HL-60/S4 (cell line): ENCODE measurements at regions not wholly inside any gene's neighbourhood (a gene's known extent, or its start where the extent isn't known, plus 50 kb on each side); places are given as distances from the start of the nearest gene placed in this dataset.
"Not testable (repeated sequence)": the region's sequence is repeated elsewhere in the genome, so short reads cannot be mapped to it uniquely, and the experiment has no call there.

ENCODE experiments used
- in situ Hi-C: fragments of 300-500 bp; cut with MboI; formaldehyde crosslinking; loops from 2 replicates; pipeline ENCODE4 v1.14.3; 2022; ENCODE audit warnings: low sequenced_read_pairs

DNA sequence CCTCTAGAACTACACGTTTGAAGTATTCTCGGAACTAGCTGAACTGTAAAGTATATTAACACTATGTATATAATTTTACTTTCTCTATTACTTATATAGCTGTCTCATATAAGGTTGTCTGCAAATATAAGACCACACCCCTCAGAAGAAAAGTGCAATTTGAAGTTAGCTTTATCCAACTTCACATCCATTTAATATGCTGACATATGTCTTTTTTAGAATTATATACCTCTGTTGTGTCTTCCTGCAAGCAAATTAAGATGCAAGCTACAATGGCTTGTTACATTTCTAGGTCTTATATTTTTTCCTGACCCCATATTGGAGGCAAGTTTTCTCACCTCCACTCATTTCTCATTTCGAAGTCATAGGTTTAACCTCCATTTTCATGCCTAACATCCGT lies 349.0 kb upstream of the AGA start:
- in situ Hi-C loops: no loop called here

DNA sequence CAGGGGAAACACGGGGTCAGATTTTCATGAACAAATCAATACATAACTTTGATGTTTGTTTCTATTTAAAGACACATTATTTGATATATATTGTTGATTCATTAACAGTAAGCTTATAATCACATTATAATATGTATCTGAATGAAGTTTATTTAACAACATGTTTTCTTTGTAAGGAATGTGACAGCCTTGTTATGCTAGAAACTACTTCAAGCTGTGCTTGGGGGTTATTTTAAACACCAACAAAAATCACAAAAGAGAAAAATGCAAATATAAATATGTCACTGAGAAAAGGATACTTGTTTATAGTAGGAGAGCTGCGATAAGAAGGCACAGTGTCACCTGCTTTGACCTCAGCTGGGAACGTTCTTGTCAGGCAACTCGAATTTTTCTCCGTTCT lies 354.6 kb upstream of the AGA start:
- in situ Hi-C loops: no loop called here

DNA sequence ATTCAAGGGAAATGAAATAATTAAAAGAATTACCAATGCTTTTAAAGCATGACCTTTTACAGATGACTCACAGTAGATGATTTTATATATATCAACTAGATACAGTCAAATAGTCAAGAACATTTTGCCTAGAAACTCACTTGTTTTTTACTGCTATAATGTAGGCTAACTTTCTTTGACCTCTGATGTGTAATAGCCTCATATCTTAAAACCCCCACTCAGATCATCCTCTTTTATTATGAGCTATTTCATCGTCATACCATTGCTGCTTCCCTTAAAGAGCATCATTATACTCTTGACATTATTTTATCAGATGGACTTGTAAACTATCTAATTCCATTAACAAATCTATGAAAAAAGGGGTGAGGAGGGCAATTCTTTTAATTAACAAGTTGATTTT lies 355.9 kb upstream of the AGA start:
- in situ Hi-C loops: no loop called here

DNA sequence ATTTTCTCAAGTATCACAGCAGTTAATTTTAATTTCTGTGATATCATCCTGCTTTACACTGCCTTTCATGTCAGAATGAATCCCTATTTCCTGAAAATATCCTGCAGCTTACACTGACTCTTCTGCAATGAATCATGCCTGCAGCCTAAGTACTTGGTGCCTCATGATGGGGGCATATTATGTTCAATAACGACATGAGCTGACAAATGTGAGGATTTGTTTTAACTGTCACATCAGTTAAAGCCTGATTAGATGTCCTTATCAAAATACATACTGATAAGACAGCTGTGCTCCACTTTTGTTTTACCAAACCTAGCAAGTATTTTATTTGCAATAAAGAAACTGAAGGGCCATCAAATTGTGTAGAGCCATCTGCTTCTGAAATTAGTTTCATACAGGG lies 359.9 kb upstream of the AGA start:
- in situ Hi-C loops: no loop called here

DNA sequence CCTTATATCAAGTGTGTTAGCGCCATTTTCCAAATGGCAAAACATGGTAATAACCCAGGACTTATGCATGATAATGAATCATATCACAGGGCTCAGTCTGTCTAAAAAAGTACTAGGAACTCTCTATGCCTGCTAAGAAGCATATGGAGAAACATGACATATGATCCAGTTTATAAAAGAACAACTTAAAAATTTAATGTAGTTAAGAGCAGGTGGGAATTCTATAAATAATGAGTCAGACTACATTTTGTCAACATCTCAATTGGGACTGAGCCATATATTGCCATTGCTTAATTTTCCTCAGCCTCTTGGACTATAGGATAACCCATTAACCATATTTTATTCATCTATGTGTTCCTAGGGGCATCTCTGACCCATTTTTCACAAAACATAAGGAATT lies 360.4 kb upstream of the AGA start:
- in situ Hi-C loops: no loop called here

DNA sequence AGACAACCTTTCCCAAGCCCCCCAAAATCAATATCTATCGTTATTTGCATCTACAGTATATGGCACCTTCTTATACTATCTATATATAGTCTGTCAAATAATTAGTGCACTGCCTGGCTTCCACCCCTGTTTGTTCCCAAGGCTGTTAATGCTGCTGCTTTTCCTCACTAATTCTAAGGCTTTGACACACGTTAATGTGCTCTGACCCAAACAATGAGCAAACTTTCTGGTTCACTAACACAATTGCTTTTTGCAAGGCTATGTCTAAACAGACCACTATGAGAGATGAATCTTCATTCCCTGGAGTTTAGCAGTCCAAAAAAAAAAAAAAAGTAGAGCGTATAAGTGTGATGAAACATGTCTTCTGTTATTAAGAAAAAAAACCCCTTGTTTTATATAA lies 360.9 kb upstream of the AGA start:
- in situ Hi-C loops: no loop called here

DNA sequence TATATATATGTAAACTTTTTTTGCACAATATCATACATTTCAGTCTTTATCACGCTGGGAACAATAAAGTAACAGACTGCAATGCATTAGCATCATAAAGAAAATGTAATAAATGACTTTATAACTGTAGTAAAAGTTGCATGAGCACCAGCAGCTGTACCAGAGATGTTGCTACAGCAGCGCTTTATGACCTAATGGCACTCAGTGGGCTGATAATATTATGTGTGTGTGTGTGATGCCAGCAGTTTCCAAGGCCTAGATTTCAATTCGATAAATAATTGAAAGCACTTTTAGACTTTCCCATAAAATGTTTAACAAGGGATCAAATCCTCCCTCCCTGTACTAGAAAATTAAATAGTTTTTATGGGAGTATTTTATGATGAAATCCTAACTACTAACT lies 367.6 kb upstream of the AGA start:
- in situ Hi-C loops: no loop called here

DNA sequence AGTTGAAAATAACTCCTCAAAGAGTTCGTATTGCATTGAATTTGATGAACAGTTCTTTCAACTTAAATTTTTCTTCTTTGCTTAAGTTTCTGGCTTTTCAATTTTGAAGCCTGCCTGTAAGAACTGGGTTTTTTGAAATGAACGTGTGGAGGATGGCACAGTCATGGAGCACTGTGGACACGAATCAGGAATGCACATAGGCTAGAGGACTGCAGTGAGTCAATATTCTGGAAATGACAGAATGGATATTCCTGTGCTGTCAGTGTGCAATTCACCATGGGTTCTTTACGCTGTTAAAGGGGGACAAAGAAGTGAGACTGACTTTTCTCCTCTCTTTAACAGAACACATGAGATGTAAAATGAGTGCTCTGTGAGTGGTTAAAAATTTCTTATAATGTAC lies 368.0 kb upstream of the AGA start:
- in situ Hi-C loops: no loop called here

DNA sequence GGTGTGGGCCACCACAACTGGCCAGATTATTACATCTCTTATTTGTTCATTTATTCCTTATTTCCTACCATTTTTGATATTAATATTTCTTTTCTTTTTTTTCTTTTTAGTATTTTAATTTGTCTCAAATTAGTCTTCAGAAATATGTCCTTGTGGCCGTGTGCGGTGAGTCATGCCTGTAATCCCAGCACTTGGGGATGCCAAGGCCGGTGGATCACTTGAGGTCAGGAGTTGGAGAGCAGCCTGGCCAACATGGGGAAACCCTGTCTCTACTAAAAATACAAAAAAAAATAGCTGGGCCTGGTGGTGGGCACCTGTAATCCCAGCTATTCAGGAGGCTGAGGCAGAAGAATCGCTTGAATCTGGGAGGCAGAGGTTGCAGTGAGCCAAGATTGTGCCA lies 376.2 kb upstream of the AGA start:
- in situ Hi-C loops: not testable (repeated sequence)

DNA sequence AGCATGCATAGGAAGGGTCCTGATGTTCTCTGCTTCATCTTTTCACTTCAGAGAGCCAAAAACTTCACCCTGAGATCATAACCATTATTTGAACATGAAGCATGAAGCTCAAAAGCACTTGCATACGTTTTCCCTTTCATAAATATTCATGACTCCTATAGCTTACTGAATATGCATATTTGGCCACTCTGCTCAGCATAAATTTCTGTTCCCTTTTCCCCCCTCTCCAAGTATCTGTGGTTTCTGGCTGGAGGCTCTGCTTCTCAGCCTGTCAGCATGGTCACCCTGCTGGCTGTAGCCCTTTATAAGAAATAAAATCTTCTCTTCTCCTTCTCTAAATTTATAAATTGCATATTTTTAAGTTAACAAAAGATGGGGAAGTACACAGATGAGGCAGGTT lies 384.7 kb upstream of the AGA start:
- in situ Hi-C loops: no loop called here

DNA sequence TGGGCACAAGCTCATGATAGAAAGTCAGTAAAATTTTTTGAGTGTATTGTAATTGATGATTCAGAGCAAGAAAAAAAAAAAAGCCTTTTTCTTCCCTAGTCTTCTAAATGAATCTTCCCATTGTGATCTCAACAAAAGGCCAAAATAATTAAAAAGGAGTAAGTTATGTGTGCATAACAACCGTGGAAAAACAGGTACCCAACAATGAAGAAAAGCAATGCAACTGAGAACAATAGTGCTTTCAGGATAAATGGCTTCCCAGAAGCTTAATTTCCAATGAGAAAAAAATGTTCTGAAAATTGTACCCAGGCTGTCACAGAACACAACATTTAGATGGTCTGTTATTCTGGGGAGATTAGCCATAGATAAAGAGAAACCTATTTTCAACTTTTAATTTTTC lies 399.0 kb upstream of the AGA start:
- in situ Hi-C loops: no loop called here

DNA sequence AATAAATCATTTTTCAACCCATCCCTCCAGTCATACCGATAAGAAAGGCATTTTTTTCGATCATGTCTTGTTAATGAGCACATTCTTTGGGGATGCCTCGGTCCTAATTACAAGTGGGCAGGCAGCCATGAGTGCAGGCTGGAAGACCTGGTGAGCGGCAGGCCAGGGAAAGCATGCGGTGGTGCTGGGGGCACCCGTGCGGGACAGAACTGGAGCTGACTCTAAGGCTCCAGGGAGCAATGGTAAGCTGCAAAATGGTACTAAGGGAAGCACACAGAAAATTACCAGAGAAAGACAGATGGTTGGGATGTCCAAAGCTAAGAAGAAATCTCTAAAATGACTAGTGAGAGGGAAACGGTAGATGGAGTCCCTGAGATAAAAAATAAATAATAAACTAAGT lies 411.0 kb upstream of the AGA start:
- in situ Hi-C loops: no loop called here

DNA sequence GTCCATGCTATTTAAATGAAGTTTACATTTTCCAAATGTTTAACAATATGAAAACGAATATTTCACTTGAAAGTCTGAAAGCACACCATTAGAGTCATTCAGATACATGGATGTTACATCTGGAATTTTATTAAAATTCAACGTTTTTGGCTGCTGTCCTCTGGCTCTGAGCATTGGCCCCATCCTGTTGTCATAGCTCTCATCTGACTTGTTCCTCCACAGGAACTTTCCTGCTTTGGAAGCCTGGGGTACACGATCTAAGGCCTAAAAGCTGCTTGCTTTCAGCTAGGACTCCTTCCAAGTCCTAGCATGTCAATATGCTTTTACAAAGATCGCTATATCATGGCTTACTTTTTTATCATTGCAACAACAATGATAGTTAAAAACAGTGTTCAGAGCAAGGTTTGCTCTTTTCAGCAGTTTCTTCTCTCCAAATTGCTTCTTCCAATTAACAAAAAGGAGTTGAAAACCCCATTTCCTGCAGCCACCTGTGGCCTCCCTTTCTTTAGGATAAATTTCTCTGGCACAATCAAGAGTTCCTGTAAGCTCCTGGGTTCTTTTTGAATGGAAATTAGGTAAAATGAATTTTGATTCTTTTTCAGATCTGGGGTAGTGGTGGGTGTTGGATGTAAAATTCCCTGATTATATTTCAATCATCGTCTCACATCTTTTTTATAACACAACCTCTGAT lies 413.4 kb upstream of the AGA start:
- in situ Hi-C loops: no loop called here

DNA sequence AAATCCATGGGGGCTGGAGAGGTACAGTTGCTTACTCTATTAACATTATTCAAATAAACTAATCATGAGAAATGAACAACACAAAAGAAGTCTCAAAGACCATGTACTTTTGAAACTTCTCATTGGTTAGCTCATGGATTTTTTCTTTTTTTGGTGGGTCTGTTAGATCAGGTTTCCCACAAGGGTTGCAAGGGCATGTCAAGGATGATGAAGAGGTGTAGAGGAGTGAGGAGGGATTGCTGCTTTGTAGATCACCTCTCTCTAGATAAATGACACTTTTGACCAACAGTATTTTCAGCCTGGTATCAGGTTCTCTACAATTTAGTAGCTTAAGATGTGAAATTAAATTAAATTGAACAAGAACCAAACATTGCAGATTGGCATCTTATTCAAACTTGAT lies 417.9 kb upstream of the AGA start:
- in situ Hi-C loops: no loop called here

DNA sequence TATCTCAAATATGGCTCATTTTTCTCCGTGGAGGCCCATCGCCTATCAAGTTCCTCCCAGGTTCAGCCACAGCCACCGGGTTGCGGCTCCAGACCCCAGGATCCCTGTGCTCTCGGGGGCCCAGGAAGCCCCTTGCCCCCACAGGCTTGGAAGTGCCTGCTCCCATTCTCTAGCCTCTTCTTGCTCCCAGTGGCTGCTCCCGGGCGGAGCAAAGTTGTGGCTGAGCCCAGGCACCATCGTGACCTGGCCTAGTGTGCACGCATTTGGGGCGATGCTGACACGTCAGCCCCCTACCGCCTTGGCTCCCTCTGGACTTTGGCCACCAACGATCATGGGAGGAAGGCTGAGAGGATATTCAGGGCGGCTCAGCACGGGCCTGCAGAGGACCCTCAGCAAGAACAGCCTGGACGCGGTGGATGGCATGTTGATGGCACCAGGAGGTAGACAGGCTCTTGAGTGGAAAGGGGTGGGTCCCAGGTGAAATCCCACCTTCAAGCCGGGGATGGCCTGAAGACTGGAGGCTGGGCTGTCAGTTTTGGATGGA lies 419.4 kb upstream of the AGA start:
- in situ Hi-C loops: no loop called here

DNA sequence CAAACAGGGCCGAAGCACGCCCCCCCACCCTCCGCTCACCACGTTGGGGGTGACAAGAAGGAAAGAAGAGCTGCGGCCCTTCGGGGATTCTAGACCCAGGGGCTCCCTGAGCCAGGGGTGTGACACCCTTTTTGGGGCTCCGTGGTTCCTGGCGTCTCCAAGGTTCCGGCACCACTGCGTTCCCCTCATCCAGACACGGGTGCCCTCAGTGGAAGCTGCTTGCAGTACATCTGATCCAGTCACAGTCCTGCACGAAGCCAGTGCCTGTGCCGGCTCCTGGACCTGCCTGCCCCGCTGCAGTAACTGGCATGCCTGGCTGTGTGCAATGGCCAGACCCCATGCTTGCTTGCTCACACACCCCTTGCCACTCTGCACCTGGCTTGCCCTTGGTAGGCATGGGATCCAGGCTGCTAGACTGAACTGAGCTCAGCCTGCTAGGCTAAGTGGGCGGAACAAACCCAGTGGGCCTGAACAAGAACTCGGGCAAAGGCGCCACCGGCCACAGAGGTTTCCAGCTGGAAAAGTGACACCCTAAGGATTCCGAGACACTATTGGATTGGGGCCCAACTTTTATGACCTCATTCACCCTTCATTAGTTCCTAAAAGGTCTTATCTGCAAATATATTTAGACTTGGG lies 420.4 kb upstream of the AGA start:
- in situ Hi-C loops: no loop called here

DNA sequence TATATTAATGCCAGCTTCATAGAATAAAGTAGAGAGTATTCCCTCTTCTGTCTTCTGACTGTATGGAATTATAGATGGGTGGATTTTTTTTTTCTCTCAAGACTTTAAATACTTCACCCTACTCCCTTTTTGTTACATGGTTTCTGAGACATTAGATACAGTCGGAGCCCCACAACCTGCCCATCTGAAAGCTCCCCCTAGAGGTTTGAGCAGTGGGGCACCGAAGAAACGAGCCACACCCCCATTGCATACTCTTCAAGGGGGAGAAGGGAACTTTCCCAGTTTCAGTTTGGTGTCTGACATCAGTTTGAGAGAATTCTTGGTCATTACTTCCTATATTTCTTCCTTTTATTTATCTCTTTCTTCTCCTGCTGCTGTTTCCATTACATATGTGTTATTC lies 437.6 kb upstream of the AGA start:
- in situ Hi-C loops: no loop called here

DNA sequence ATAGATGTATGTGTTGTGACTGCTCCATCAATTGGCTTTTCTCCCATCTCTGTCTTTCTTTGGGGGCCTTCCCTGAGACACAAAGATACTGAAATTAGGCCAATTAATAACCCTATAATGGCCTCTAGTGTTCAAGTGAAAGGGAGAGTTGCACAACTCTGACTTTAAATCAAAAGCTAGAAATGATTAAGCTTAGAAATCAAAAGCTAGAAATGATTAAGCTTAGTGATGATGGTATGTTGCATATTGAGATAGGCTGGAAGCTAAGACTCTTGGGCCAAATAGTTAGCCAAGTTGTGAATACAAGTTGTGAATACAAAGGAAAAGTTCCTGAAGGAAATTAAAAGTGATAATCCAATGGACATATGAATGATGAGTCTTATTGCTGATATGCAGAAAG lies 452.9 kb upstream of the AGA start:
- in situ Hi-C loops: no loop called here

DNA sequence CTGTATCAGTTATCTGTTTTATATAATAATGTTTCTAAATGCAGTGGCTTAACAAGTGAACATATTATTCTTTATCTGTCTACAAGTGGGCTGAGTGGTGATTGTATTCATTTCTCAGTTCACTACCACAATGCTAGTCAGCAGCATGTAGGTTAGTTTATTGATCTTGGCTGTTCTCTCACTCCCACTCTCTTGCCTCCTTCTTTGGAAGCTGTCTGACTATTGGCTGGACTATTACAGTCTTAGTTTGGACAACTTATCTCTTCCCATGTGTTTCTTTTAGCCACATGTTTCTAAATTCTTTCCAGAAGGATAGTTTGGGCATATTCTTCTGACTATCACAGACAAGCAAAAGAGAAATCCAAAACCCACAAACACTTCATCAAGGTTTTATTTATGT lies 459.5 kb upstream of the AGA start:
- in situ Hi-C loops: no loop called here

DNA sequence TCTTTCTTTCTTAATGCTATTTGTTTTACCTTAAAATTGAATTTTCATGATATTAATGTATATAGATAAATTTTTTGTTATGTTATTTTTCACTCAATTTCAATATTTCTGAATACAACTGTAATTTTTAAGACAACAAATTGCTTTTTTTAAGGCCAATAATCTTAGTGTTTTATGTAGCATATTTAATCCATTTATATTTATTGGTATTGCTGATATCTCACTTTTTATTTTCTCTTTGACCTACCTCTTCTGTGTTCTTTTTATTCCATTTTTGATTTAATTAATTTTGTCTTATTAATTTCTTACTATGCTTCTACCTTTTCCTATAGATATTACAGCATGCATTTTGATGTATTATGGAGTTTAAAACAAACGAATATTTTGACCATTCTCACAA lies 460.1 kb upstream of the AGA start:
- in situ Hi-C loops: no loop called here

DNA sequence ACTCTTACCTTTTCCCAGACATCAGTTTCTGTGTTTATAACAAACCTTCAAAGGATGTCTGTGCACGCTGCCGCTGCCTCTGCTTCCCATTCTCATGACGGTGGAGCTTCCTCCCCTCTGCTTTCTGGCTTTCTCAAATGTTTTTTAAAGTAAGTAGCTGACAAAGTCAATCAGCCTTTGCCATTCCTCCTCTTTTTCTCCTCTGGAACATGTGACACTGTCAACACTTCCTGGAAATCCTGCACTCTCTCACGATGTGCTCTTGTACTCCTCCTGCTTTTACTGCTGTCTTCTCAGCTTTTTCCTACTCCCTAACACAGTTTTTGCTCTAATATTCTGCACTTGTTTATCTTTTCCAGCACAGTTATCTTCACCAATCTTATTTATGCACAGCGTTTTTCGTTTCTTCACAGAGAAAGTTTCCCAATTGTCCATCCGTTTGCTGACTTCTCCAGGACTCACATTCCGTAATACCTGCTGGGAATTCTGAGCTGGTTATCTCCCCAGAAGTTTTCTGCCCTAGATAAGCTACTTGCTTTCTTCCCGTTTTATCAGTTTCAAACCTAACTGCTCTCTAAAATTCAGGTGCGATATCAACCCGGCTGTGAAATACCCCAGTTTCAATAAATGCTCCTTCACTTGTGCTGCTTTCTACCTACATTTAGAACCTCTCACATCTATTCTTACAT lies 465.6 kb upstream of the AGA start:
- in situ Hi-C loops: no loop called here

DNA sequence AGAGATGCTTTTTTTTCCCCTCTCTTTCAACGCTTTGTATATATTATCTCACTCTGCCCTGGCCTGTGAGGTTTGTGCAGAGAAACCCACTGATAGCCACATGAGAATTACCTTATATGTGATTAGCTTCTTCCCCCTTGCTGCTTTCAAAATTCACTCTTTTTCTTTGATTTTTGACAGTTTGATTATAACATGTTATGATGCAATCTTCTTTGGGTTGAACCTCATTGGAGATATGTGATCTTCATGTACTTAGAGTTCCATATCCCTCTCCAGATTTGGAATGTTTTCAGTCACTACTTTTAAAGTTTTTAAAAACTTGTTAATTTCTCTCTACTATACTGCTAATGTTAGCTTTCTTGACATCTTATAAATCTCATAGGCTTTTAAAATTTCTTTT lies 479.5 kb upstream of the AGA start:
- in situ Hi-C loops: no loop called here
